HepG2 (cell line): ENCODE measurements at regions not wholly inside any gene's neighbourhood (a gene's known extent, or its start where the extent isn't known, plus 50 kb on each side); places are given as distances from the start of the nearest gene placed in this dataset.

ENCODE experiments used
- BRF2 ChIP-seq: sonication (generic); formaldehyde crosslinking; IDR thresholded peaks from 2 replicates; pipeline ENCODE4 v1.8.1; 2022; ENCODE audit warnings: mild to moderate bottlenecking, missing genetic modification reagents
- ELF3 ChIP-seq: IDR thresholded peaks from 2 replicates; pipeline ENCODE4 v1.6.1; 2016; ENCODE audit warnings: missing genetic modification reagents, missing compliant biosample characterization
- ELF4 ChIP-seq: sonication (generic); formaldehyde crosslinking; IDR thresholded peaks from 2 replicates; pipeline ENCODE4 v1.5.0; 2020; ENCODE audit warnings: missing genetic modification reagents, mild to moderate bottlenecking, moderate library complexity, borderline replicate concordance
- GTF2F1 ChIP-seq: fragments of 150-350 bp; IDR thresholded peaks from 2 replicates; pipeline ENCODE4 v1.6.1; 2014; ENCODE audit warnings: low read length
- IRF2 ChIP-seq: IDR thresholded peaks from 2 replicates; pipeline ENCODE4 v1.6.1; 2018; ENCODE audit warnings: missing genetic modification reagents, missing compliant biosample characterization
- MED8 ChIP-seq: sonication (generic); formaldehyde crosslinking; IDR thresholded peaks from 2 replicates; pipeline ENCODE4 v1.8.1; 2023; ENCODE audit warnings: mild to moderate bottlenecking, missing genetic modification reagents; ENCODE audit not compliant: insufficient replicate concordance
- MZF1 ChIP-seq: sonication (generic); formaldehyde crosslinking; IDR thresholded peaks from 2 replicates; pipeline ENCODE4 v1.8.1; 2023; ENCODE audit warnings: mild to moderate bottlenecking, missing genetic modification reagents, borderline replicate concordance
- NAIF1 ChIP-seq: sonication (generic); formaldehyde crosslinking; IDR thresholded peaks from 2 replicates; pipeline ENCODE4 v1.5.0; 2020; ENCODE audit warnings: mild to moderate bottlenecking, missing genetic modification reagents, borderline replicate concordance
- NCOA1 ChIP-seq: sonication (generic); formaldehyde crosslinking; IDR thresholded peaks from 2 replicates; pipeline ENCODE4 v1.9.0; 2021; ENCODE audit warnings: missing genetic modification reagents
- NRL ChIP-seq: sonication (generic); formaldehyde crosslinking; IDR thresholded peaks from 2 replicates; pipeline ENCODE4 v1.5.0; 2020; ENCODE audit warnings: missing genetic modification reagents, mild to moderate bottlenecking, moderate library complexity, borderline replicate concordance
- REXO4 ChIP-seq: sonication (generic); formaldehyde crosslinking; IDR thresholded peaks from 2 replicates; pipeline ENCODE4 v1.8.0; 2022; ENCODE audit warnings: missing genetic modification reagents, mild to moderate bottlenecking, borderline replicate concordance
- SAFB2 ChIP-seq: sonication (generic); formaldehyde crosslinking; IDR thresholded peaks from 2 replicates; pipeline ENCODE4 v1.5.1; 2020; ENCODE audit warnings: missing genetic modification reagents, low read depth, mild to moderate bottlenecking, borderline replicate concordance
- TCF7 ChIP-seq: sonication (generic); IDR thresholded peaks from 2 replicates; pipeline ENCODE4 v1.6.1; 2016; ENCODE audit warnings: antibody characterized with exemption, low read depth
- YEATS4 ChIP-seq: sonication (generic); formaldehyde crosslinking; IDR thresholded peaks from 2 replicates; pipeline ENCODE4 v1.4.0; 2020; ENCODE audit warnings: missing genetic modification reagents, borderline replicate concordance
- ZBTB4 ChIP-seq: sonication (generic); formaldehyde crosslinking; IDR thresholded peaks from 2 replicates; pipeline ENCODE4 v1.4.0; 2020; ENCODE audit warnings: missing genetic modification reagents, mild to moderate bottlenecking, borderline replicate concordance
- ZNF280D ChIP-seq: sonication (generic); formaldehyde crosslinking; IDR thresholded peaks from 2 replicates; pipeline ENCODE4 v1.5.1; 2020; ENCODE audit warnings: mild to moderate bottlenecking, missing genetic modification reagents
- ZNF569 ChIP-seq: sonication (generic); formaldehyde crosslinking; IDR thresholded peaks from 2 replicates; pipeline ENCODE4 v1.5.0; 2020; ENCODE audit warnings: mild to moderate bottlenecking, missing genetic modification reagents, moderate library complexity, borderline replicate concordance
- ZNF770 ChIP-seq: sonication (generic); formaldehyde crosslinking; IDR thresholded peaks from 2 replicates; pipeline ENCODE4 v1.5.0; 2020; ENCODE audit warnings: mild to moderate bottlenecking, missing genetic modification reagents
- ZNF850 ChIP-seq: sonication (generic); formaldehyde crosslinking; conservative IDR thresholded peaks from 2 replicates; pipeline ENCODE4 v1.9.0; 2021; ENCODE audit warnings: mild to moderate bottlenecking, missing genetic modification reagents

GRCh38 chr9:129458663-129459546, 162.0 kb downstream of the C9orf50 start (continued):
- TF ChIP-seq SAFB2 (peak; percentile 19; the same call in 1 of the 2 replicates), ZNF770 (CRISPR knock-in tag) (no peak), IRF2 (CRISPR knock-in tag) (no peak), NRL (CRISPR knock-in tag) (0 out of 2 replicates have a peak, but pooled peaks have one; percentile 48), MZF1 (CRISPR knock-in tag) (peak; percentile 36; the same call in 1 of the 2 replicates), NAIF1 (CRISPR knock-in tag) (no peak), ZNF850 (CRISPR knock-in tag) (0 out of 2 replicates have a peak, but pooled peaks have one; percentile 46), ZBTB4 (CRISPR knock-in tag) (no peak), ELF4 (no peak), ZNF280D (CRISPR knock-in tag) (0 out of 2 replicates have a peak, but pooled peaks have one; percentile 62), ELF3 (CRISPR knock-in tag) (0 out of 2 replicates have a peak, but pooled peaks have one; percentile 38), ZNF569 (CRISPR knock-in tag) (no peak), NCOA1 (CRISPR knock-in tag) (0 out of 2 replicates have a peak, but pooled peaks have one; percentile 48), GTF2F1 (no peak), YEATS4 (peak; percentile 26; the same call in 1 of the 2 replicates), REXO4 (CRISPR knock-in tag) (no peak), TCF7 (no peak), MED8 (CRISPR knock-in tag) (peak; percentile 51), BRF2 (CRISPR knock-in tag) (no peak)
